Esophagus squamous epithelium (tissue), 4 donors: ENCODE measurements at regions not wholly inside any gene's neighbourhood (a gene's known extent, or its start where the extent isn't known, plus 50 kb on each side); places are given as distances from the start of the nearest gene placed in this dataset.

ENCODE experiments used
- CTCF ChIP-seq, 6 experiments: fragments of 450-650 bp in 4 of 6; fragments of 200-600 bp in 2 of 6; sonication (generic) in 2 of 6; IDR thresholded peaks; one replicate each; pipeline ENCODE4 v1.5.1; 2016 to 2019; ENCODE audit warnings: antibody characterized with exemption in 6 of 6, mild to moderate bottlenecking in 4 of 6, moderate library complexity in 4 of 6
- POLR2A ChIP-seq, 4 donors: fragments of 450-650 bp; IDR thresholded peaks; one replicate each; pipeline ENCODE4 v1.6.1; 2017; ENCODE audit warnings: antibody characterized with exemption in 4 of 4, mild to moderate bottlenecking in 4 of 4, moderate library complexity in 3 of 4

- no peak for TF ChIP-seq CTCF (IDR thresholded peaks at IDR 0.05)
- no peak for TF ChIP-seq POLR2A (IDR thresholded peaks at IDR 0.05)
Measured at GRCh38 chr3:124201226-124201625, 209.3 kb upstream of the ROPN1 start.
